ENCODE measurements at regions not wholly inside any gene's neighbourhood (a gene's known extent, or its start where the extent isn't known, plus 50 kb on each side); places are given as distances from the start of the nearest gene placed in this dataset.

DNA sequence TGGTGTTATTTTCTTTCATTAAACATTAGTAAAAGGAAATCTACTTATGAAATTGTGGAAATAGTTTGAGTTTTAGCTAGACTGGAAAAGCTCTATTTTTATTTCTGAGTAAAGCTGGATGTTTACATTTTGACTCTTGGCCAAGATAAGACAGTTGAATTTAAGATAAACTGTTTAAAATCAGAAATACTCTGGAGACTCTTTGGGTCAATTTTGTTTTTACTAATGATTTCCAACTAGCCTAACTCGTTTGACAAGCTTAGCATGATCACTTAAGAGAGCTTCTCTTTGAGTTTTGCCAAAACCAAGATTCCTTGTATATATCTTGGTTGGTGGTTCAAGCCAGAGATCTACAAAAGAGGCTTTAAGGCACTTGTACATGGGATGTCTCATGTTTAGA, 724.8 kb upstream of the LUZP2 start:
- TF ChIP-seq, protein P1, sequence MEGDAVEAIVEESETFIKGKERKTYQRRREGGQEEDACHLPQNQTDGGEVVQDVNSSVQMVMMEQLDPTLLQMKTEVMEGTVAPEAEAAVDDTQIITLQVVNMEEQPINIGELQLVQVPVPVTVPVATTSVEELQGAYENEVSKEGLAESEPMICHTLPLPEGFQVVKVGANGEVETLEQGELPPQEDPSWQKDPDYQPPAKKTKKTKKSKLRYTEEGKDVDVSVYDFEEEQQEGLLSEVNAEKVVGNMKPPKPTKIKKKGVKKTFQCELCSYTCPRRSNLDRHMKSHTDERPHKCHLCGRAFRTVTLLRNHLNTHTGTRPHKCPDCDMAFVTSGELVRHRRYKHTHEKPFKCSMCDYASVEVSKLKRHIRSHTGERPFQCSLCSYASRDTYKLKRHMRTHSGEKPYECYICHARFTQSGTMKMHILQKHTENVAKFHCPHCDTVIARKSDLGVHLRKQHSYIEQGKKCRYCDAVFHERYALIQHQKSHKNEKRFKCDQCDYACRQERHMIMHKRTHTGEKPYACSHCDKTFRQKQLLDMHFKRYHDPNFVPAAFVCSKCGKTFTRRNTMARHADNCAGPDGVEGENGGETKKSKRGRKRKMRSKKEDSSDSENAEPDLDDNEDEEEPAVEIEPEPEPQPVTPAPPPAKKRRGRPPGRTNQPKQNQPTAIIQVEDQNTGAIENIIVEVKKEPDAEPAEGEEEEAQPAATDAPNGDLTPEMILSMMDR (IDR thresholded peaks at IDR 0.05): no peak
- TF ChIP-seq ZFX (IDR thresholded peaks at IDR 0.05; ENCODE audit: borderline replicate concordance): no peak
